HG03442 (cell line): ENCODE measurements at regions not wholly inside any gene's neighbourhood (a gene's known extent, or its start where the extent isn't known, plus 50 kb on each side); places are given as distances from the start of the nearest gene placed in this dataset.

Source experiments
- ATAC-seq: cut with Tn5 transposase; IDR thresholded peaks from one replicate; pipeline ENCODE4 v1.9.1; 2021; ENCODE audit warnings: mild to moderate bottlenecking, moderate library complexity; ENCODE audit not compliant: unreplicated experiment

DNA sequence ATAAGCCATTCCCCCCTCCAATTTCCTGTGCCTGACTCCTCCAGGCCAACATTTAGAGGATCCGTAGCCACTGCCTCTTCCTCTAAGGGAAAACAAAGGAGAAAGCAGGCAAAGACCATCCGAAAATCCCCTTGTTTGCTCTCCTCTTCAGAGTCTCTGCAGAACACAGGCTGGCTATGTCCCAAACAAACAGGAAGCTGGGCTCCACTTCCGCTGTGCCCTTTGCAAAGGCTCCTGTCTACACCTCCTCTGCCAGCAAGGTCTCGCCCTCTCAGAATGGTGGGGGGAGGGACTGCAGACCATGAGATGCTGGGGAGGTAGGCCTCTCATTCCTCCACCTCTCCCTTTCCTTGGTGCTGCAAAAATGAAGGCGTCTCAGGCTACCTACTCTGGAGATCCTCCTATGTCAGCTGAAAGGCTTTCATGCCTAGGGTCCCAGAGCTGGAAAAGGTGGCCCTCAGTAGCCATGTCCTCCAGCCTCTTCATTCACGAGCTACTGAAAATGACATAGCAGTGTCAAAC is 596.2 kb downstream of the BUD13 start:
- ATAC-seq = no peak

DNA sequence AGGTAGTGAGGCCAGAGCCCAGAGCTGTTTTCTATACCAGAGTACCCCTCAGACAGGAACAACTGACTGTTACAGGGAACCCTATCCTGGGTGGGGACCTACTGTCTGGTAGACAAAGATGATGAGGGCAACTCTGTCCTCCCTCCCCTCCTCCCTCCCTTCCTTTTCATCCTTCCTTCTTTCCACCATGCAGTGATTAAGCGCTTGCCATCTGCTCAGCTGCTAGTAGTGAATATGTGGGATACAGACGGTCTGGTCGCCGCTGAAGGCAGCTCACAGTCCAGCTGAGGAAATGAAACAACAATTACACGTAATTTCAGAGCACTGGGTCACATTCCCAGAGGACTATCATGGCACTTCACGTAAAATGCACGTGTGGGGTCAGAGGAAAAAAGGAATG is 597.1 kb downstream of the BUD13 start:
- ATAC-seq = no peak

DNA sequence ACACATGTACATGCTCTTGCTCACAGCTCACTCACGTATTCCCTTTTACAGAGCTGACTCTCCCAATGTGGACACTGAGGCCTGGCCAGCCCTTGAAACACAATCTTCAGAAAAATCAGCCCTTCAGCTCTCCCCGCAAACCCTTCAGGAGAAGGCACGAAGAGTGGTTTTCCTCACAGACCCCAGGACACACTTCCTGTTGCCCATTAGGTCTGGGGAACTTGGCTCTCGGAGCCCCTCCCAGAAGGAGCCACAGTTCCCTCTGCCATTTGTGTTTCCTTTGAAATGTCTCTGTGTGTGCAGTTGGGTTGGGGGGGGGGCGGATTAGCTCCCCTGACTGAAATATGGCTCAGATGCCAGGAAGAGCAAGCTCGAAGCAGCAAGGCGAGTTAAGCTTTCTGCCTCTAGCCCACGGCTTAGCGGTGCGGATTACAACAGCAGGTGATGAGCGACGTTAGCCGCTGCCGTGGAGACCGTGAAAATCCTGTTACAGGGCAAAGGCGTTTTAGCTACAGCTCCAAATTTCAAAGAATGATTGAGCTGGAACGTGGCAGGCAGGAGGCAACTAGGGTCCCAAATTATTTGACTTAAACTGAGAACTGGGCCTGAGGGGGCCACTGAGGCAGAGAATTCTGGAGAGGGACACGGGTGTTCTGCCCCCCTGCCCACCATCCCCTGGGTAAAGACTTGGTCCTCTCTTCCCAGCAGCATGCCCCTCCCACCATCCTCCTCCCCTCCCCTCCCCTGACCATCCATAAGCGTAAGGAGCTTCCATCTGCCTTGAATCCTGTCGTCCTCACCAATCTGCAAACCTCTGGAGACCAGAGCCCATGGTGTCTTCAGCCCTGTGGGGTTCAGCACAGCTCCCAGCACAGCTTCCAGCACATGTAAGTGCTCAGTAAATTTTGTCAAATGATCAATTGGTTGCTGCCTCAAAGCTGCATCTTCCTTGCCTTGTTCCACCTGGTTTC is 598.6 kb downstream of the BUD13 start:
- no peak for ATAC-seq

DNA sequence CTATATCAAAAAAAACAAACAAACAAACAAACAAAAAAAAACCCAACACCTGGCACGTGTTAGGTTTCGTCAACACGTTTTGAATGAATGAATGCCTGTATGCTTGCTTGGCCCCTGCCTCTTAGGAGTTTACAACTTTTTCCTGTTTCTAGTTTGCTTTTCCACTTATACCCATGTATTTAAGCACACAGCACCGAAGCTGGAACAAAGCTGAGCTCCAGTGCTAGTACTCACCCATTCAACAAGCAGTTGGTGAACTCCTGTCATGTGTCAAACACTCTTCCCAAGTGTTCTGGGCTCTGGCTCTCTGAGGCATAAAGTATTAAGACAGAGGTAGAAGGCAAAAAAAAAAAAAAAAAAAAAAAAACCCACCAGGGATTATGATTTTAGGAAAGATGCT is 599.3 kb downstream of the BUD13 start:
- no peak for ATAC-seq

DNA sequence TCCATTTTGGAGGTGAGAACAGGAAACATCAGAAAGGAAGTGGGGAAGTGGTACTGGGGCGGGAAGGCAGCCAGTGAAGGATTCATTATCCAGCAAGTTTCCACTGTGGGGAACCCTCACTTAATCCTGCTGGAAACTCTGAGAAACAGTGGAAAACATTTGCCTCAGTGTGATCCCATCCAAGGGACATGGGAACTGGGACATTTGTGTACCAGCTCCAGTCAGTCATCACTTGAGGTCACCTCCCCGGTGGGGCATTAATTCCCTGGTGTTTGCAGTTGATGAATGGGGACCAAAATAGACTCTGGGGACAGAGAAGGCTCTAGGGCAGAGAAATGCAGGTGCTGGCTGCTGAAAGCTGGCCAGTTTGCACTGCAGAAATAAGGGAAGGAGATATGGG is 599.9 kb downstream of the BUD13 start:
- no peak for ATAC-seq

DNA sequence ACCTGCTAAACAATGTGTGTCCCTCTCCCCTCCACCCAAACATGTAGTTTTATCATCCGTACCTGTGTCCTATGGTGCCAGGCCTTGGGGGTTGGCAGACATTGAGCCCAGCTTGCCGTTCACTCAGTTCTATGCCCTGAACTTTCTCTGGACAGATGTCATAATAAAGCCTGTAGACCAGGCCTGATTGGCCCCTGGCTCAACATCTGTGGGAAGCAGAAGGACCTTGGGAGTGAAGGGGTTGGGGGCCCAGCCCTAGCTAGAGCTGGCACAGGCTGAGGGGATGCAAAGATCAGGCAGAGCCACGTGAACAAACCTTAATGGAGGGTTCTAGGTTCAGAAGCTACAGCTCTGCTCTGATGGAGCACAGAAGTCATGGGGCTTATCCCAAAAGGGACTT is 600.6 kb downstream of the BUD13 start:
- no peak for ATAC-seq

DNA sequence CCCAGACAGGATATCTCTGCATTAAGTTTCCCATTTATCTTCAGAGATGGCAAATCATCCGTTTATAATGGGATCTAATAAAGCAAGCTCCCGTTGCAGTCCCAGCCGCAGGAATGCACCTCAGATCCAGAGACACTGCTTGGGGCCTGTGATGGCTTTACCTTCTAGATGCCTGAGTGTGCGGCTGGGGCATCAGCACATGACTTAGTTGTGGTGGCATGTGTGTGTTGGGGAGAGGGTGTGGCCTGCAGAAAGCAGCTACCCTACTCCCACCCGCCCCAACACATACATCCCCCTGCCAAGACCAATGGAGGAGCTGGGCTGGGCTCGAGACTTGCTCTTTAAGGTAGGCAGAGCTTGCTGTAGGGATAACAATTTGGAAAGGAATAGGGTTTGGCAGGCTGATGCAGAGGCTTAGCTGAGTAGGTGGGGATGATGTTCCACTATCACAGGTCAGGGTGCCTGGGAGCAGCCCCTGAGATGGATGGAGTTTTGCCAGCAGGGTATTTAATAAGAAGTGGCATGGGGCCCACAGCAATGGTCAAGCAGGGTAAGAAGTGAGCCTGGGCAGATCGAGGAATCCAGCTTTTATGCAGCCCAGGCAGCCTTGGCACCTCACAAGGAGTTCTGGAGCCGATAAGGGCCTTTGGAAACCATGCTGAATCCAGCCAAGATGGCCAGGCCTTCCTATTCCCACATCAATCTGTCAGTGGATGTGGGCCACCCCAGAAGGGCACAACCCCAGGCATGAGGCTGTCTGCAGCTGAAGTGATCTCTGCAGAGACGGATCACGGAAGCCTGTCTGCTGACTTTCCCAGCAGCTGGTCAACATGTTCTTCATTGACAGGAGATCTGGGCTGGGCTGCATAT is 601.3 kb downstream of the BUD13 start:
- ATAC-seq = no peak

DNA sequence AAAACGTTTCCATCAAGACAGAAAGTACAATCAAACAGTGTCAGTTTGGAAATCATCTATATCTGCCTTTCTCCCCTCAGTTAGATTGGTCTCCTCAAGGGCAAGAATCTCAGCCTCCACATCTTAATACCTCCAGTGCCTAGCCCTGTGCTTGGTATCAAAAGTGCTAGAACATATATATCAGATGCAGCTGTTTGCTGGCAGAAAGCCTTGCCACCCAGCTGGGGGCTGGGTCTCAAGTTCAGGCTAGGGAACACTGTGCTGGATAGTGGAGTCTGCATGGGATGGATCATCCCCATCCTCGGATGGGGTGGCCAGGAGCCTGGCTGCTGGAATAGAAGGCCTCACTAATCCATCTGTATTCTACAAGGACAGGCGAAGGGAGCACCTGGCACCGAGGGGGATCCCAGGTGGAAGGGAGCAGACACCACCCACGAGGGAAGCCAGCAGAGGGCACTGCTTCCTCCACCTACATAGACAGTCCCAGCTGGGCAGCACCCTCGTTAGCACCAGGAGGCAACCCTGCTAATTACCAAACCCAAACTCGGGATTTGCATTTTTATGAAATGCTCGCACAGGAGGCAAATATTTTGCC is 602.2 kb downstream of the BUD13 start:
- ATAC-seq = no peak

DNA sequence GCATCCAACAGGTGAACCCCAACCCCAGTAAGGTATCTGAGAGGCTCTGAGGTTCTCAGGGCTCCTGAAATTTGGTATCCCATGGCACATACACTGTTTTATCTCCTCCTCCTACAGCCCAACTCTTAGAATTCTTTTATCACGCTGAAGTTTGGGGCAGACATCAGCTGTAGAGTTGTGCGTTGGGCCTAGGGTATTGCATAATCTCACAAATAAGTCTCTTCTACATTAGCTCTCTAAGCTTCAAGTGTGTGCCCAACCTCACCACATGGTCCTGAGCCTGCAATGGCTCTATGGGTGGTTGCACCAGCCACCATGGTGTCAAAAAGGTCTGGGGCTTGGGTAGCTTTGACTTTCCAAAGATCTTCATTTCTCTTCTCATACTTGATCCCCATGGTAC is 603.0 kb downstream of the BUD13 start:
- no peak for ATAC-seq

DNA sequence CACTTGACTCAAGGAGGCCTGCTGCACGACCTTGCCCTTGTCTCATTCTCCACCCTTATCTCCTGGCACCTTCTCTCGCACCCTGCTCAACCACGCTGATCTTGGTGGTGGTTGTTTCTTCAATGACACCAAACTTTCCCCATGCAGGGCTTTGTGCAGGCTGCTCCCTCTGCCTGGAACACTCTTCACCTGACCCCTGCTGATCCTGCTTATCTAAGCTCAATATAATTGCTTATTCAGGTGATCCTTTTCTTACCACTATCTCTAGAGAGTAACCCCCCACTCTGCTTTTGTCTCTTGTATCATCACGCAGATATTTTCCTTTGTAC is 604.4 kb downstream of the BUD13 start:
- ATAC-seq = no peak

DNA sequence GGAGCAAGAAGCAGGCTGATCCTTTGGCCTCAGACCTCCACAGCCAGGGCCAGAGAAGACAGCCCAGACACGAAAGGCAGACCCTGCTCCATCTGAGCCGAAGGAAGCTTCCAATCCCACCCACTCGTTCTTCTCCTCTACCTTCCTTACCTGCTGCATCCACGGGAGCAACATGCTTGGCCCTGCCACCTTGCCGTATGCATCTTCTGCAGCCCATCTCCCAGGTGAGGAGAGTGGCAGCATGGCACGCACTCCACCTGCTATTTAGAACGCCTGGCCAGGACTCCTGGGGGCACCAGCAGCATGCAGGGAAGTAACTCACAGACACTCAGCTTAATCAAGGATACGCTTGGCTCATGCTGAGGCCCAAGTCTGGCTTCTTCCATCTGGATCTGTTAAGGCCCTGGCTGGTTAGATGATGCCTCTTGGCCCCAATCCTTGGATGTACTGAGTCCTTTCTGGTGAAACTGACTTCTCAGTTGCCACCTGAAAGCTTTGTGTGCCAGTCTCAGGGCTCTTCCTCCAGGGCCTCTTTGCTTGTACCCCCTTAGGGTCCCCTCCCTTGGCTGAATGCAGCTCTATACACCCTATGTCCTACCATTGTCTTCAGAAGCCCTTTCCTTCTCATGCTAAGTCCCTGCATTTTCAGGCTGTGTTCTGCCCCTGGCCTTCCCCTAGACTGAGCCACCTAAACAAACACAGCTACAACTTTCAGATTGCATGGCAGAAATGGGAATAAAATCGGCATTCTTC is 604.9 kb downstream of the BUD13 start:
- ATAC-seq = no peak

DNA sequence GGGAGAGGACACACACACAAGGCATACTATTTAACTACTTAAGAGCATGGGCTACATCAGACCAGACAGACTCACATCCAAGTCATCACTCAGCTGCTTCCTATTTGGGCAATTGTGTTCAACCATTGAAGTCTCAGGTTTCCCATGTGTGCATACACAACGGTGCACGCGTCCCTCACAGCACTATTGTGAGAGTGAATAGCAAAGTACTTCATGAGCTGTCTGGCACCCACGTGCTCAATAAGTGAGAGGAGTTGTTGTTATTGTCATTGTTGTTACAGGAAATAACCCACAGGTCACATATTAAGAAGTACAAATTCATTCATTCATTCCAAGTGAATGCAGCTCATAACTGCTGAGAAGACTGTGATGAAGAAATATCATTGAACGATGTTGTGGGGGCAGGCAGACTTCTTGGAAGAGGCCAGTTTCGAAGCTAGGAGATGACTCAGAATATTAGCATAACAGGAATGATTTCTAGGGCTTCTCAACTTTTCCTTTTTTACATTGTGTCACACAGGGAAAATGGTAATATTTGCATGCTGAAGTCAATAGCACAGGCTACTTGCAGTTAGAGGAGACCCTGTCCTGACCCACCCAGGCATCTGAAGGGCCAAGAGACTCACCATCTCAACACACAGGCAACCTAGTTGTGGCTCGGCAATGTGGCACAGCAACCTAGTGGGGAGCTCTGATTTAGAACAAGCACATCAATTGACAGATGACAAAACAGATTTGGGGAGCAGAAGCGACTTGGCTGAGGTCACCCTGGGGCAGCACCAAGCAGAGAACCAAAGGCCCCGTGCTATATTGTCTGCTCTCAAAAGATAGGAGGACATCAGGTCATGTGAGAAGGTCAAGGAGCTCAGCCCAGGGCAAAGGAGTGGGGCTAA is 606.0 kb downstream of the BUD13 start:
- ATAC-seq = no peak

DNA sequence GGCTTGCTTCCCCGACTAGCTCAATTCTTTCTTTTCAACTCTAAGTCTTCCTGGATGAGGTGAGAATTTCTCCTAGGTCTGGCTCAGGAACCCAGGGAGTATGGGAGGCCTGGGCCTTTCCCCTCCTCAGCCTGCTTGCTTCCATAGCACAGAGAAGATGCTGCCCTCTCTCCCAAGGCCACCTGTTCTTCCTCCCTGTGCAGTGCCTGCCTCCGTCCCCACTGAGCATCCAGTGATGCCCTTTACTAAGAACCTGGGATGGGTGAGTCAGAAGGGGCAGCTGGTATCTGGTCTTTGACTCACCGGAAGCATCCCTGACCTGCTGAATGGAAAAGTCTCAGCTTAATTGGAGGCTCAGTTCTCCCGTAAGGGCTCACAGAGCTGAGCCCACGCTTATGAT is 607.9 kb downstream of the BUD13 start:
- ATAC-seq = no peak

DNA sequence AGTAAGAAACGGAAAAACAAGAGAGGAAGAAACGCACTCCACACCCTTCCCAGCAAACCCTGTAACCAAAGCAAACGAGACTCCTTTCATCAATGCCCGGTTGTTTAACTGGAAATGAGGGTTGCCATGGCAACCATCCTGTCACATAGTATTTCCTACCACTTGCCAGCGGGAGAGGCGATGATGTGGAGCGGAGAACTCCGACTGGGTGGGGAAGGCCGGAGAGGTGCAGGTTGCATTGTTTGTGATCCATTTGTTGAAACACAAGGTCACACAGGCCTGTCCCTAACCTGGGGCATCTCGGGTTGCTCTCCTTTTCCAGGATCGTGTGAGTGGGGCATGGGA is 609.9 kb downstream of the BUD13 start:
- ATAC-seq = no peak

DNA sequence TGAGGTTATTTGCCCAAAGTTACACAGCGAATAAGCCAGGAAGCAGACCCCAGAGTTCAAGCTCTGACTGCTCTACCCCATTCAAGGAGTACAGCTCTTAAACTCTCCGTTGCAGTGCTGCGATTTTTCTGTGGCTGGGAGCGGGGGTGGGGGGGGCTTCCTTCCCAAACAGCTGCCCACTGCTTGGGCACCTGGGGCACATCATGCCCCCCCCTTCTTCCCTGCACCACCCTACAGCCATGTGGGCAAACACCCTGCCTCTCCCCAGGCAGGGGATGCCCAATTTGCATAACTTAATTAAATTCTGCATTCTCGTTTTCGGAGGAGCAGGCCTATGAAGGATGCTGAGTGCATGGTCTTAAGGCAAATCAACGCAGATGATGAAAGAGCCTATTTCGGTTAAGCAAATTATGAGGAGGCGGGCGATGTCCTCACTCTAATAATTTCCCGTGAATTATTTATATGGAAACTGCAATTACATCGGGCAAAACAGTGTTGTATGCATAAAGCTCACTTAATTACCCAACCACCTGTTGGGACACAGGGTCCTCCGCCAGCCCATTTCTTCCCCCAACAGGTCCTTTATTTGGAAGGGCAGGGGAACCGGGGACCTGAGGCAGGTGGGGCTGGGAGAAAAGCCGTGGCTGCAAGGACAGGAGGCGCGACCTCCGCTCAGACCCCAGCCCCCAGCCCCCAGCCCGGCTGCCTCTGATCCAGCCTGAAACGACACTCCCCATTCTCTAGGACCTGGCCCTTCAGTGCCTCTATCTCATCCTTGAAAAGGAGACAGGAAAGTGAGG is 610.5 kb downstream of the BUD13 start:
- no peak for ATAC-seq

DNA sequence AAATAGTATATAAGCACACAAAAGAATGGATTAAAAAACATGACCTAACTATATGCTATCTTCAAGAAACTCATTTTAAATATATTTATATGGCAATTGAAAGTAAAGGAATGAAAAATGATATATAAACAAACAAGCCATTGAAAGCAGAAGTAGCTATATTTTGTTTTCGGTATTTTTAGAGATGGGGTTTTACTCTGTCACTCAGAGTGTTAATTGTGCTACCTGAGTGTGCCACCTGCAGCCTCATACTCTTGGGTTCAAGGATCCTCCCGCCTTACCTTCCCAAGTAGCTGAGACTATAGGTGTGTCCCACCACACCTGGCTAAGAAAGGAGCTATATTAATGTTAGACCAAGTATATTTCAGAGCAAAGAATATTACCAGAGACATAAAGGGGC is 624.1 kb downstream of the BUD13 start:
- no peak for ATAC-seq

DNA sequence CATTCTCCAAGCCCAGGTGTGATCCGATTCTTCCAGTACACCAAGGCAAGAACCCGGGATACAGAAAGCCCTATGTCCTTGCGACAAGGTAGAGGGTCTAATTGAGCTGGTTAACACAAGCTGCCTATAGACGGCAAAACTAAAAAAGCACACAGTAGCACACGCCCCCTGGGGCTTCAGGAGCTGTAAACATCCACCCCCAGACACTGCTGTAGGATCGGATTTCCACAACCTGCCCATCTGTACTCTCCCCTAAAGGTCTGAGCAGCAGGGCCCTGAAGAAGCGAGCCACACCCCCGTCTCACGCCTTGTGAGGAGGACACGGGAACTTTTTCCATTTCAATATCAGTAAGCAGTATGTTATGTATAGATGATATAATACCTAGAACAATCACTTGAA is 624.7 kb downstream of the BUD13 start:
- no peak for ATAC-seq

DNA sequence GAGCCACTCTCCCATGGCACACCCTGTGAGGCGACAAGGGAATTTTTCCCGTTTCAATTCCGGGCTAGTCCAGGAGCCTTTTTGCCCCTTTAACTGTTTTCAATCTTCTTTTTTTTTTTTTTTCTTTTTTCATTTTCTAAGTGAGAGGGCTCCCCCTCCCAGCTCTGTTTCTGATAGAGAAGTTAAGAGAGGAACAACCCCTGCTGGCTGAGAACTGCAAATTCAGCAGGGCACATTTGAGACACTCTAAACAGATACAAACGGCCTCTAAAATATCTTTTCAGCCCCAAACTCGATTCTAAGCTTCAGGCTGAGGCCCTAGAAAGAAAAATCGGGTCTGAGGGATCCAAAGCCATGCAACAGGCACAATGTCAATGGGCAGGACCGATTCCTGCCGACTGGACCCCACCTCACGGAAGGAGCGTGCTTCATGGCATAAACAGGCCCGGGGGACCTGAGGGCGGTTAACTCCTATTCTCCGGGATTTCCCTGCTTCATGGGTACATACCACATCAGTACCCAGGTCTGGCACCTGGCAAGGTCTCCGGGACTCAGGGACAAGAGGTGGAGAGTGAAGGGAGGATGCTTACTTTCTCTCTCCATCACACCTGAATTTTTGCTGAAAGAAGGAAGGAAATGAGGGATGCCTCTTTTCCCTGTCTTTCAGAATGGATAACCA is 627.5 kb downstream of the BUD13 start:
- no peak for ATAC-seq
